PFSK-1 (cell line): ENCODE measurements at regions not wholly inside any gene's neighbourhood (a gene's known extent, or its start where the extent isn't known, plus 50 kb on each side); places are given as distances from the start of the nearest gene placed in this dataset.

ENCODE experiments used
- FOXP2 ChIP-seq: optimal IDR thresholded peaks from 2 replicates; pipeline ENCODE3; 2011; ENCODE audit warnings: borderline replicate concordance, control low read depth, inconsistent platforms; ENCODE audit not compliant: insufficient read depth; ENCODE audit errors: extremely low read length, extremely low read depth
- POLR2AphosphoS5 ChIP-seq: IDR thresholded peaks from 2 replicates; pipeline ENCODE4 v1.6.1; 2012; ENCODE audit warnings: low read depth, mild to moderate bottlenecking, control low read depth, low read length, moderate library complexity
- REST ChIP-seq, 2 experiments: IDR thresholded peaks; 2 replicates each; pipeline versions ENCODE4 v1.6.1 to v1.8.0; 2011 to 2012; ENCODE audit warnings: low read depth in 2 of 2, low read length in 2 of 2, control low read depth in 1 of 2, inconsistent platforms in 1 of 2, mild to moderate bottlenecking in 1 of 2, moderate library complexity in 1 of 2; ENCODE audit not compliant: insufficient read depth in 1 of 2
- SIN3A ChIP-seq: IDR thresholded peaks from 2 replicates; pipeline ENCODE4 v1.6.1; 2012; ENCODE audit warnings: mild to moderate bottlenecking, low read length, moderate library complexity, borderline replicate concordance; ENCODE audit not compliant: insufficient read depth
- TAF1 ChIP-seq: IDR thresholded peaks from 2 replicates; pipeline ENCODE4 v1.6.1; 2012; ENCODE audit warnings: low read length, control low read depth, borderline replicate concordance; ENCODE audit not compliant: insufficient read depth

GRCh38 chr10:120685136-120685535 is 166.0 kb upstream of the WDR11 start:
- no peak for TF ChIP-seq FOXP2
- TF ChIP-seq SIN3A: no peak
- no peak for TF ChIP-seq REST (IDR thresholded peaks at IDR 0.05; ENCODE audit: insufficient read depth in 1 of 2, low read depth in 2 of 2, low read length in 2 of 2)
- no peak for TF ChIP-seq POLR2AphosphoS5
- no peak for TF ChIP-seq TAF1

- TF ChIP-seq TAF1: no peak
- peak; percentile 25 to 88; a peak in 2 of 4 replicates for TF ChIP-seq REST (IDR thresholded peaks at IDR 0.05; ENCODE audit: insufficient read depth in 1 of 2, low read depth in 2 of 2, low read length in 2 of 2)
Measured at GRCh38 chr10:120688928-120689327, 162.2 kb upstream of the WDR11 start.

GRCh38 chr10:120689777-120690529 is 161.2 kb upstream of the WDR11 start:
- no peak for TF ChIP-seq FOXP2
- no peak for TF ChIP-seq SIN3A
- no peak for TF ChIP-seq POLR2AphosphoS5
- no peak for TF ChIP-seq REST (IDR thresholded peaks at IDR 0.05; ENCODE audit: insufficient read depth in 1 of 2, low read depth in 2 of 2, low read length in 2 of 2)
- TF ChIP-seq TAF1: no peak

GRCh38 chr10:120691625-120692024 is 159.5 kb upstream of the WDR11 start:
- TF ChIP-seq TAF1: no peak
- no peak for TF ChIP-seq REST (IDR thresholded peaks at IDR 0.05; ENCODE audit: insufficient read depth in 1 of 2, low read depth in 2 of 2, low read length in 2 of 2)
- TF ChIP-seq SIN3A: no peak
- no peak for TF ChIP-seq POLR2AphosphoS5
- TF ChIP-seq FOXP2: no peak

- TF ChIP-seq POLR2AphosphoS5 (no peak), TAF1 (no peak), FOXP2 (no peak), REST (IDR thresholded peaks at IDR 0.05; ENCODE audit: insufficient read depth in 1 of 2, low read depth in 2 of 2, low read length in 2 of 2) (no peak), SIN3A (no peak)
Measured at GRCh38 chr10:120700426-120700825, 150.7 kb upstream of the WDR11 start.
